ENCODE measurements at regions not wholly inside any gene's neighbourhood (a gene's known extent, or its start where the extent isn't known, plus 50 kb on each side); places are given as distances from the start of the nearest gene placed in this dataset.

- DNase-seq (ENCODE audit: low read depth): no peak
Measured at GRCh38 chr10:61091531-61091930, 147.5 kb upstream of the RHOBTB1 start.

DNA sequence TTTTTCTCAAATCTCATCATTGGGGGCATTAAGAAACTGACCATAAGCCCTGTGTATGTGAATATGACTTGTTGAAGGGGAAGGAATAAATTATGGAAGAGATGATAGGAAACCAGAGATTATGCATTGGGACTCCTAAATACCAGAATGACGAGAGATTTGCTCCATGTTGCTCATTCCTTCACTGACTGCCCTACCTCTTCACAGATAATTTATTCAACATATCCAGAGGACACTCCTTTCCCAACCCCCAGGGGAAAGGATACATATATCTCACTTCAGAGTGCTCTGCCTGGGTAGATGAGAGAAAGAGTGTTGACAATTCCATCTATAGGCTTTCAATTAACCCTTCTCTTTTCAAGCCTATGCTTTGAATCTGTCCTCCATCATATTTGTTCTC is 145.3 kb upstream of the RHOBTB1 start:
- DNase-seq (ENCODE audit: low read depth): no peak

DNA sequence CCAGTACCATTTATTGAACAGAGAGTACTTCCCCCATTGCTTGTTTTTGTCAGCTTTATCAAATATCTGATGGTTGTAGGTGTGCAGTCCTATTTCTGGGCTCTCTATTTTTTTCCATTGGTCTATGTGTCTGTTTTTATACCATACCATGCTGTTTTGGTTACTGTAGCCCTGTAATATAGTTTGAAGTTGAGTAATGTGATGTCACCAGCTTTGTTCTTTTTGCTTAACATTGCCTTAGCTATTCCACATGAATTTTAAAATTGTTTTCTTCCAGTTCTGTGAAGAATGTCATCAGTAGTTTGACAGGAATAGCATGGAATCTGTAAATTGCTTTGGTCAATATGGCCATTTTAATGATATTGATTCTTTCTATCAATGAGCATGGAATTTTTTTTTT is 140.5 kb upstream of the RHOBTB1 start:
- DNase-seq (ENCODE audit: low read depth): no peak

GRCh38 chr10:61081301-61081700 is 137.3 kb upstream of the RHOBTB1 start:
- no peak for DNase-seq (ENCODE audit: low read depth)

GRCh38 chr10:61078542-61079275 is 134.7 kb upstream of the RHOBTB1 start:
- peak; percentile 21 for DNase-seq (ENCODE audit: low read depth)

DNA sequence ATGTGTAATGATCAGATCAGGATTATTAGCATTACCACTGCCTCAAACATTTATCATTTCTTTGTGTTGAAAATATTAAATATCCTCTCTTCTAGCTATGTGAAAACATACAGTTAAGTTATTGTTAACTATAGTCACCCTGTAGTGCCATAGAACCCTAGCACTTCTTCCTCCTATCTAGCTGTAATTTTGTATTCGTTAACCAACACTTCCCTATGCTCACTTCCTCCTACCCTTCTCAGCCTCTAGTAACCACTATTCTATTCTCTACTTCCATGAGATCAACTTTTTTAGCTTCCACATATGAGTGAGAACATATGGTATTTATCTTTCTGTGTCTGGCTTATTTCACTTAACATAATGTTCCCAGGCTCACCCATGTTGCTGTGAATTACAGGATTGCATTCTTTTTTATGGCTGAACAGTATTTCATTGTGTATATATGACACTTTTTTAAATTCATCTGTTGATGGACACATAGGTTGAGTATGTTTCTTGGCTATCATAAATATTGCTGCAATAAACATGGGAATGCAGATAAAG is 132.7 kb upstream of the RHOBTB1 start:
- no peak for DNase-seq (ENCODE audit: low read depth)

DNA sequence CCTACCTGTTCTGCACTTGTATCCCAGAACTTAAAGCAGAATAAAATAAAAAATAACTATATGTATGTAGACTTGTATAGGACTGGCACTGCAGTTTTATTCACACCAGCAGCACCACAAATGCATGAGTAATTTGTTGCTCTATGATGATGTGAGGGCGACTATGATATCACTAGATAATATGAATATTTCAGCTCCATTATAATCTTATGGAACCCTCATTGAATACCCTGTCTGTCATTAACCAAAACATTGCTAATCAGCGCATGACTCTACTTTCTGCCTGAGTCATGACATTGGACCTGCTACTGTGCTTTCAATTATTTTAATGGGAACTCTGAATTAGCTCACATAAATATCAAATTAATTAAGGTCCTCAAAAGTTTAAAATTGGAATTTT is 129.4 kb upstream of the RHOBTB1 start:
- DNase-seq (ENCODE audit: low read depth): no peak

DNA sequence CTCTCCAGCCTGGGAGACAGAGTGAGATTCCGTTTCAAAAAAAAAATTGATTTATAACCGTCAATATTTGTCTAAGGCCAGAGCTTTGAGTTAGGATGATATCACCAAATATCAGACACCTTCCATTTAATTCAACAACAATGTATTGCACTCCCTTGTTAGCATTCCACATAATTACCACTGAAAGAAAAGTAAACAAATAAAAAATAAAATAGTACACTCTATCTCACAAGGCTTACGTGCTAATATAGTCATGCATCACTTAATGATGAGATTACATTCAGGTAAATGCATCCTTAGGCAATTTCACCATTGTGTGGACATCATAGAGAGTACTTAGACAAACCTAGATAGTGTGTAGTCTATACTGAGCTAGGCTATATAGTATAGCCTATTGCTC is 127.6 kb upstream of the RHOBTB1 start:
- DNase-seq (ENCODE audit: low read depth): no peak

- no peak for DNase-seq (ENCODE audit: low read depth)
Measured at GRCh38 chr10:61068471-61068870, 124.5 kb upstream of the RHOBTB1 start.

DNA sequence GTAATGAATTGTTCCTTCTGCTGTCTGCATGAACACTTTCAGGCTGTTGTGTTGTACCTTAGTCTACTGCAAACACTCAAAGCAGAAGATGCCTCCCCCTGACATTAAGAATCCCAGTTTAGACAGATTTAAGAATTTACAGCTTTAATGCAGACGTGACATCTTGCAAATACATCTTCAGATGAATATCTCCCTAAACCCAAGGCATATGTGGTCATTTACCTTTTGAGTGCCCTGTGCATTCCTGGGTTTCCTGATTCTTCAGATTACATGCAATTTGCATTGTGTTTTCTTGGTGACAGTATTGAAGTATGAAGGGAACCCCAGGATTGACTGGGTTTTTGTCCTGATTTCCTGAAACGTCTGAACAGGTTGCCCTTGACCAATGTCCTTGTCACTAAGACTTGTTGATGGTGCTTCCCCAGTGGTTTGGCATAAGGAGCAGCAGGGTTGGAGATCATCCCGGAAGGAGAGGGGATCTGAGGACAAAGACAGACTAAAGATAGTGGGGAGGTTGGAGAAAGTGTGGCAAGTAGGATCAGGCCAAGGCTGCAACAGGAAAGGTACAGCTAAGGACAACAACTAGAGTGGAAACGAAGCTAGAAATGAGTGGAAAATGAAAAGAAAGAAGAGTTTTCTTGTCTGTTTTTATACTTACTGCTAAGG is 123.8 kb upstream of the RHOBTB1 start:
- DNase-seq (ENCODE audit: low read depth): no peak

- DNase-seq (ENCODE audit: low read depth): no peak
Measured at GRCh38 chr10:61066661-61067344, 122.8 kb upstream of the RHOBTB1 start.

DNA sequence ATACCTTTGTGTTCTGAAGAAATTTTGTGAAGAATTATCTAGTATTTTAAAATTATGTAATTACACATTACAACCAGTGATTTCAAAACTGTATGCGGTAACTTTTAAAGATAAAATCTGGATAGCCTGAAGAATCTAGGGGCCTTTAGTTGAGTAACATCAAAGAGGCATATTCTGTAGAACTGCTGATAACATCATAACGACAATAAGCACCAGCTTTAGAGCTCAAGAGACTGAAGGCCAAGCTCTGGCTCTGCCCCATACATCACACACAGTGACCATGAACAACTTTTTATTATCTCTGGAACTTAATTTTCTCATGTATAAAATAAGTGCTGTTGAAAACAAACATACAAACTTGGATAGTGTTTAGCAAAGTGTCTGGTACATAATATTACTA is 121.1 kb upstream of the RHOBTB1 start:
- no peak for DNase-seq (ENCODE audit: low read depth)

DNA sequence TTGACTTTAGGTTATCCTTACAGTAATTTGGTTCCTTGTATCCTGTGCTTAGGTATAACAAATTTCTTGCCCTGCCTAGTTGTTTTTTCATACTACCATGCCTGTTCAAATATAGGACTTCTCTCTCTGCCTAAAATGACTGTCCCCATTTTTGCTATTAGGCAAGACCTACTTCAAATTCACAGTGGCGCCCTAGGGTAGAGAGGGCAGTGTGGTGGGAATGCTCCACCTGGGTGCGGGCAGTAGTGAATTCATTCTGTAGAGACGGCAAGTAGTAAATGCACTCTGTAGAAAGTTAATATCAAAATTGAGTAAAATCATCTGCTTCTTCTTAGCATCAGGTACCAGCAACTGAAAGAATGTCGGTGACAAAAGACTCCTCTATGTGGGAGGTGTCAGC is 120.4 kb upstream of the RHOBTB1 start:
- no peak for DNase-seq (ENCODE audit: low read depth)

DNA sequence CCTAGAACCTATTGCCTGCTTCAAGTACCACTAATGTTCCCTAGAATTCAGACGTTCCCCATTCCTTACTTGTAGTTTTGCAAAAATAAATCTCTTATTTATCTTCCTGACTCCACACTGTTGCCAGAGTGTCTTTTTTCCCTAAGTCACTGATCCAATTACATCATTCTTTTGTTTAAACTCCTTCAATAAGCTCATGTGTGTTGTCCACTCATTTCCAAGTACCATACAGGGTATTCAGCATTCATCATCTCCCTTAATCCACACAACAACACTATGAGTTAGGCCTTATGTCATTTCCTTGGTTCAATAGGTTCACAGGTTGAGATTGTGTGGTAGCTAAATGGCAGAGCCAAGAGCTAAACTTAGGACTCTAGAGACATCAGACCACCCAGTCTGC is 119.9 kb upstream of the RHOBTB1 start:
- DNase-seq (ENCODE audit: low read depth): no peak

- peak; percentile 60 for DNase-seq (ENCODE audit: low read depth)
Measured at GRCh38 chr10:61063034-61063433, 119.0 kb upstream of the RHOBTB1 start.

GRCh38 chr10:61061923-61062504 is 118.0 kb upstream of the RHOBTB1 start:
- no peak for DNase-seq (ENCODE audit: low read depth)

DNA sequence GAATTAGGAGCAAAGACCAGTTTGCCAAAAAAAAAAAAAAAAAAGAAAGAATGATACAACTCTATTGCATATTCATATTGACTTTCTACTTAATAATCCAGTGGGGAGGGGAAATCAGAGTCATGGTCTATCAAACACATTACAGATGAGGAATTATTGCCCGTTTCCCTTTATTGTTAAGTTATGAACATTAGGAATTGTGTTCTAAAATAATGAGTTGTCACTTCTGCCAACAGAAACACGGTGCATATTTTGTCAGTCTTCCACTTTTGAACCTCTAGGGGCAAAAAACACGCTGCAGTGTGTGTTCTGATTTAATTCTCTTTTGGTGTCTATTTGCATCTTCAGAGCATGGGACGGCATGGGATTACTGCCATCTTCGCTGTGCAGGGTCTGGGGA is 115.7 kb upstream of the RHOBTB1 start:
- DNase-seq (ENCODE audit: low read depth): no peak

GRCh38 chr10:61052469-61053205 is 108.7 kb upstream of the RHOBTB1 start:
- no peak for DNase-seq (ENCODE audit: low read depth)

- DNase-seq (ENCODE audit: low read depth): no peak
Measured at GRCh38 chr10:61051344-61051743, 107.4 kb upstream of the RHOBTB1 start.

DNA sequence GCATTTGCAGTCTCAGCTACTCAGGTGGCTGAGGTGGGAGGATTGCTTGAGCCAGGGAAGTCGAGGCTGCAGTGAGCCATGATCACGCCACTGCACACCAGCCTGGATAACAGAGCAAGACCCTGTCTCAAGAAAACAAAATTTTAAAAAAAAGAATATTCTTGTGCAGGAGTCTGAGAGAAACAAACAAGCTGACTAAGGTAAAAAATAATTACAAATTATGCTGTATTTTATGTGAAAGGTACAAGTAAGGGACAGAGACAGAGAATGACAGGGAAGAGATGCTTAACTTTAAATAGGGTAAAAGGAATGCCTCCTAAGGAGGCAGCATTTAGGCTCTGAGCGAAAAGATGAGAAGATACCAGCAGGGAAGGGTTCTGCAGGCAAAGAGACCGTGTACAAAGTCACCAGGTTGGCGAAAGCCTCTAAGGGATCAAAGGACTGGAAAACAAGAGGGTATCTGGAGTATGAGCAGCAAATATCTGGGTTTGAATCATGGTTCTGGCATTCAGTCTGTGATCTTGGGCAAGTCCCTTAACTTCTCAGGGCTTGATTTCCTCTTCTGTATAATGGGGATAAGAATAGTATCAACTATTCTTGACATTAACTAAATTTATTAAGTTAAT is 106.2 kb upstream of the RHOBTB1 start:
- DNase-seq (ENCODE audit: low read depth): no peak

GRCh38 chr10:61049386-61049785 is 105.4 kb upstream of the RHOBTB1 start:
- no peak for DNase-seq (ENCODE audit: low read depth)
